Brain pericyte (primary cell): ENCODE measurements at regions not wholly inside any gene's neighbourhood (a gene's known extent, or its start where the extent isn't known, plus 50 kb on each side); places are given as distances from the start of the nearest gene placed in this dataset.
"Not testable (repeated sequence)": the region's sequence is repeated elsewhere in the genome, so short reads cannot be mapped to it uniquely, and the experiment has no call there.

Experiments
- DNase-seq: peaks from one replicate; pipeline ENCODE4 v3.0.0-alpha.2; 2012; ENCODE audit warnings: low read depth, low spot score

GRCh38 chr4:177178246-177178645 lies 131.4 kb upstream of the NEIL3 start:
- no peak for DNase-seq

GRCh38 chr4:177182166-177182565 lies 127.5 kb upstream of the NEIL3 start:
- DNase-seq, result no peak

- no peak for DNase-seq
Observed at GRCh38 chr4:177182728-177183127, 126.9 kb upstream of the NEIL3 start.

GRCh38 chr4:177185151-177185550 lies 124.5 kb upstream of the NEIL3 start:
- DNase-seq, result no peak

GRCh38 chr4:177185579-177185978 lies 124.1 kb upstream of the NEIL3 start:
- no peak for DNase-seq

- DNase-seq, result no peak
Observed at GRCh38 chr4:177187371-177187770, 122.3 kb upstream of the NEIL3 start.

GRCh38 chr4:177190995-177191580 lies 118.6 kb upstream of the NEIL3 start:
- DNase-seq, result no peak

- DNase-seq, result no peak
Observed at GRCh38 chr4:177191586-177191985, 118.1 kb upstream of the NEIL3 start.

- no peak for DNase-seq
Observed at GRCh38 chr4:177191991-177192390, 117.7 kb upstream of the NEIL3 start.

- DNase-seq, result not testable (repeated sequence)
Observed at GRCh38 chr4:177193024-177193715, 116.5 kb upstream of the NEIL3 start.

- no peak for DNase-seq
Observed at GRCh38 chr4:177194906-177195305, 114.8 kb upstream of the NEIL3 start.

GRCh38 chr4:177196615-177197014 lies 113.1 kb upstream of the NEIL3 start:
- DNase-seq, result no peak

GRCh38 chr4:177201614-177202013 lies 108.1 kb upstream of the NEIL3 start:
- DNase-seq, result no peak

GRCh38 chr4:177204126-177204525 lies 105.5 kb upstream of the NEIL3 start:
- no peak for DNase-seq

- DNase-seq, result no peak
Observed at GRCh38 chr4:177214935-177215334, 94.7 kb upstream of the NEIL3 start.

- no peak for DNase-seq
Observed at GRCh38 chr4:177220376-177220775, 89.3 kb upstream of the NEIL3 start.

- DNase-seq, result no peak
Observed at GRCh38 chr4:177222781-177223180, 86.9 kb upstream of the NEIL3 start.

- no peak for DNase-seq
Observed at GRCh38 chr4:177225605-177226004, 84.1 kb upstream of the NEIL3 start.

GRCh38 chr4:177227636-177228035 lies 82.0 kb upstream of the NEIL3 start:
- no peak for DNase-seq

GRCh38 chr4:177228599-177228998 lies 81.1 kb upstream of the NEIL3 start:
- no peak for DNase-seq

GRCh38 chr4:177229331-177229730 lies 80.3 kb upstream of the NEIL3 start:
- no peak for DNase-seq

- no peak for DNase-seq
Observed at GRCh38 chr4:177232473-177232872, 77.2 kb upstream of the NEIL3 start.

GRCh38 chr4:177235026-177235425 lies 74.6 kb upstream of the NEIL3 start:
- DNase-seq, result no peak

- no peak for DNase-seq
Observed at GRCh38 chr4:177236886-177237285, 72.8 kb upstream of the NEIL3 start.
